ENCODE measurements at regions not wholly inside any gene's neighbourhood (a gene's known extent, or its start where the extent isn't known, plus 50 kb on each side); places are given as distances from the start of the nearest gene placed in this dataset.

DNA sequence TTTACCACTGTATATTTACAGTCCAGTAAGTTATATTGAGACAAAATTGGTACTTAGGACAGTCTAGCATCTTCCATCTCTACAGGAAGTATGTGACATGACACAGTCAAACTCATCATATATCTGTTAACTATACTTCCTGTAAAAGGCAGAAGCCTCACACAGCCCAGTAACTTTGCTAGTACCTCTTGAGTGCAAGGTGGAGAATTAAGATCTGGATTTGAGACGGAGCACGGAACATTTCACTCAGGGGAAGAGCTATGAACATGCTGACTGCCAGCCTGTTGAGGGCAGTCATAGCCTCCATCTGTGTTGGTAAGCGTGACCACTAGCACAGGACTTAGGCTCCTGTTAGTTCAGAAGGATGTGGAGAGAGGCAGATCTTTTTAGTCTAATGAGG is 333.7 kb upstream of the OR4E1 start:
- H3K4me3 ChIP-seq (ENCODE audit: low read length in 3 of 3): no peak overlapping the region
- H3K9me3 ChIP-seq (ENCODE audit: control insufficient read depth in 3 of 3, low read length in 3 of 3): no peaks in the 10 kb centered on the region
- H3K36me3 ChIP-seq (ENCODE audit: control insufficient read depth in 3 of 3, insufficient read depth in 3 of 3, low read length in 3 of 3): no peaks in the 10 kb centered on the region
- H3K4me1 ChIP-seq (ENCODE audit: control insufficient read depth in 3 of 3, insufficient read depth in 3 of 3, low read length in 3 of 3): no peaks in the 10 kb centered on the region
- no peaks in the 10 kb centered on the region for H3K27me3 ChIP-seq (ENCODE audit: control insufficient read depth in 3 of 3, insufficient read depth in 3 of 3, low read length in 3 of 3)
- no peak overlapping the region for H3K27ac ChIP-seq (ENCODE audit: low read depth, low read length)
- H3K9ac ChIP-seq (ENCODE audit: low read depth in 1 of 3, low read length in 3 of 3): no peak overlapping the region

DNA sequence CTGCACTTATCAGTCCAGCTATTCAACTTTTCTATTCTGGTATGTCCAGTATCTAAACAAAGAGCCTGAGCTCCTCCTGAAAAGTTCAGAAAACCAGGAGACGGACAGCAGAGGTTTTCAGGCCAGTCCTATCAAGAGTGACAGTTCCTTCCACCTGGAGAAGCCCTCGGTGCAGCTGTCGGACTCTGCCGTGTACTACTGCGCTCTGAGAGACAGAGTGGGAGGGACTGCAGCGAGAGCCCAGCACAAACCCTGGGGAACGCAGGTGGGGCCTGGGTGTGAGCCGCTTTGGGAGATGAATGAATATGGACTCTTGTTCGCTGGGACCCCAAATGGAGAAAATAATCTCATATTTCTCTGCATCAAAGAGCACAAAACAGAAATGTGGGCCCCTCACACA is 329.8 kb upstream of the OR4E1 start:
- Histone ChIP-seq H3K9ac (ENCODE audit: low read depth in 1 of 3, low read length in 3 of 3) (no peak overlapping the region), H3K4me3 (ENCODE audit: low read length in 3 of 3) (no peak overlapping the region), H3K27ac (ENCODE audit: low read depth, low read length) (no peak overlapping the region), H3K9me3 (ENCODE audit: control insufficient read depth in 3 of 3, low read length in 3 of 3) (no peaks in the 10 kb centered on the region), H3K4me1 (ENCODE audit: control insufficient read depth in 3 of 3, insufficient read depth in 3 of 3, low read length in 3 of 3) (no peaks in the 10 kb centered on the region), H3K36me3 (ENCODE audit: control insufficient read depth in 3 of 3, insufficient read depth in 3 of 3, low read length in 3 of 3) (no peaks in the 10 kb centered on the region), H3K27me3 (ENCODE audit: control insufficient read depth in 3 of 3, insufficient read depth in 3 of 3, low read length in 3 of 3) (no peaks in the 10 kb centered on the region)

DNA sequence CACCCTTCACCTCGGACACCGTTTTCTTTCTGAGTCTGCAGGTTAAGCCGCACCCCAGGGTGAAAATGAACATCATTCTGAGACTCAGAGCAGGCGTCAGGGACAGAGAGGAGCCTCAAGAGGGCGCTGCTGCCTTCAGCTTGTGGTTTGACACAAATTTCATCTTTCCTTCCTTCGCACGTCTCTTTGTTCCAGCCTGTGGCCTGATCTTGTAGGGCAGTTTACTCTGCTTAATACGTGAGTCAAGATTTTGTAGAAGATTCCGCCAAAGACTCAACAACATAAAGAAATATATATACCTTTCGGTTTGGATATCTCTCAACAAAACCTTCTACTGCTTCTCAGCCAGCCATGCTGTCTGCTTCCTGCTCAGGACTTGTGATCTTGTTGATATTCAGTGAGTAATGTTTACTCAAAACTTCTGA is 329.3 kb upstream of the OR4E1 start:
- Histone ChIP-seq H3K4me1 (ENCODE audit: control insufficient read depth in 3 of 3, insufficient read depth in 3 of 3, low read length in 3 of 3) (no peaks in the 10 kb centered on the region), H3K4me3 (ENCODE audit: low read length in 3 of 3) (no peak overlapping the region), H3K27ac (ENCODE audit: low read depth, low read length) (no peak overlapping the region), H3K9ac (ENCODE audit: low read depth in 1 of 3, low read length in 3 of 3) (no peak overlapping the region), H3K9me3 (ENCODE audit: control insufficient read depth in 3 of 3, low read length in 3 of 3) (no peaks in the 10 kb centered on the region), H3K27me3 (ENCODE audit: control insufficient read depth in 3 of 3, insufficient read depth in 3 of 3, low read length in 3 of 3) (no peaks in the 10 kb centered on the region), H3K36me3 (ENCODE audit: control insufficient read depth in 3 of 3, insufficient read depth in 3 of 3, low read length in 3 of 3) (no peaks in the 10 kb centered on the region)

DNA sequence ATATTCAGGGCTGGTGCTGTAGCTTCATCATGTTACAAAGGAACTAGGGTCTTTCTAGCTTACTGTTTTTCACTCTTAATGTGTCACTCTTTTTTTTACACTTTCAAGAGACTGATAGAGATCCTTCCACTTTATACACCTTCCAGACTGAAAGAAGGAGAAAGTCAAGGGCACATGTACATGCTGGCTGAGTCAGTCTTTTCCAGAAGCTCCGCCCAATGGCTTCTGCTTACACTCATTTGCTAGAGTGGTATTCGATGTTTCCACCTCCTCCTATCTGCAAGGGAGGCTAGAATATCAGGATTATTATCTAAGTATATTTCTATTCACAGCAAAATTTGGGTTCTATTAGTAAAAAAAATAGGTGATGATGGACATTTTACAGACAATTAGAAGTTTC is 325.8 kb upstream of the OR4E1 start:
- no peak overlapping the region for H3K9ac ChIP-seq (ENCODE audit: low read depth in 1 of 3, low read length in 3 of 3)
- no peaks in the 10 kb centered on the region for H3K36me3 ChIP-seq (ENCODE audit: control insufficient read depth in 3 of 3, insufficient read depth in 3 of 3, low read length in 3 of 3)
- H3K9me3 ChIP-seq (ENCODE audit: control insufficient read depth in 3 of 3, low read length in 3 of 3): no peaks in the 10 kb centered on the region
- no peaks in the 10 kb centered on the region for H3K27me3 ChIP-seq (ENCODE audit: control insufficient read depth in 3 of 3, insufficient read depth in 3 of 3, low read length in 3 of 3)
- no peaks in the 10 kb centered on the region for H3K4me1 ChIP-seq (ENCODE audit: control insufficient read depth in 3 of 3, insufficient read depth in 3 of 3, low read length in 3 of 3)
- no peak overlapping the region for H3K4me3 ChIP-seq (ENCODE audit: low read length in 3 of 3)
- H3K27ac ChIP-seq (ENCODE audit: low read depth, low read length): no peak overlapping the region

DNA sequence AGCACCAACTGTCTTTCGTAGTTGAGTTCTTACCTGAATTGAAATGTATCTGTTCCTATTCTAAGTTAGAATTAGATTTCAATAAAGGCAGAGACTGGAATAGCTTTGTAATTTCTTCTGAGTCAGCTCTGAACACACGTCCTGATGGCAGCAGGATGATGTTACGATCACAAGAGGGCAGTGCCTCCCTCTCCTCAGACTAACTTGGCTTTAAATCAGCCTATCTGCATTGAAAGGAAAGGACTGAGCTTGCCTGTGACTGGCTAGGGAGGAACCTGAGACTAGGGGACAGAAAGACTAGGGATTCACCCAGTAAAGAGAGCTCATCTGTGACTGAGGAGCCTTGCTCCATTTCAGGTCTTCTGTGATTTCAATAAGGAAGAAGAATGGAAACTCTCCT is 323.7 kb upstream of the OR4E1 start:
- H3K27me3 ChIP-seq (ENCODE audit: control insufficient read depth in 3 of 3, insufficient read depth in 3 of 3, low read length in 3 of 3): no peaks in the 10 kb centered on the region
- no peak overlapping the region for H3K4me3 ChIP-seq (ENCODE audit: low read length in 3 of 3)
- H3K4me1 ChIP-seq (ENCODE audit: control insufficient read depth in 3 of 3, insufficient read depth in 3 of 3, low read length in 3 of 3): no peaks in the 10 kb centered on the region
- H3K36me3 ChIP-seq (ENCODE audit: control insufficient read depth in 3 of 3, insufficient read depth in 3 of 3, low read length in 3 of 3): no peaks in the 10 kb centered on the region
- H3K9ac ChIP-seq (ENCODE audit: low read depth in 1 of 3, low read length in 3 of 3): no peak overlapping the region
- H3K27ac ChIP-seq (ENCODE audit: low read depth, low read length): no peak overlapping the region
- H3K9me3 ChIP-seq (ENCODE audit: control insufficient read depth in 3 of 3, low read length in 3 of 3): no peaks in the 10 kb centered on the region

DNA sequence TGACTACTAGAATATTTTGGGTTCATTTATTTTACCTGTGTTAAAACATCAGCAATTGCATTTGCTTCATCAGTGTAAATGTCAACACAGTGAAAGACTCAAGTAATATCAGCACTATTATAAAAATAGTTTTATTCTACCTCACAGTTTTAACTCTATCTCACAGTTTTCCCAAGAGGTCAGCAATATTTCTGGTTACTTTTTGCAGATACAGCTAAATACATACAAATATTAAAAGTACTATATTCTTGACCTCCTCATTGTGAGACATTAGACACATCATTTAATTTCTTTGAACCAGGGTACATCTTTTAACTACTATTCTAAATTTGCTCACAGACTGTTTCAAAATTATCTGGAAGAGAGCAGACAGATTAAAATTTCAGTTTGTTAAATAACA is 321.7 kb upstream of the OR4E1 start:
- Histone ChIP-seq H3K4me3 (ENCODE audit: low read length in 3 of 3) (no peak overlapping the region), H3K9me3 (ENCODE audit: control insufficient read depth in 3 of 3, low read length in 3 of 3) (no peaks in the 10 kb centered on the region), H3K9ac (ENCODE audit: low read depth in 1 of 3, low read length in 3 of 3) (no peak overlapping the region), H3K27me3 (ENCODE audit: control insufficient read depth in 3 of 3, insufficient read depth in 3 of 3, low read length in 3 of 3) (no peaks in the 10 kb centered on the region), H3K4me1 (ENCODE audit: control insufficient read depth in 3 of 3, insufficient read depth in 3 of 3, low read length in 3 of 3) (no peaks in the 10 kb centered on the region), H3K36me3 (ENCODE audit: control insufficient read depth in 3 of 3, insufficient read depth in 3 of 3, low read length in 3 of 3) (no peaks in the 10 kb centered on the region), H3K27ac (ENCODE audit: low read depth, low read length) (no peak overlapping the region)

DNA sequence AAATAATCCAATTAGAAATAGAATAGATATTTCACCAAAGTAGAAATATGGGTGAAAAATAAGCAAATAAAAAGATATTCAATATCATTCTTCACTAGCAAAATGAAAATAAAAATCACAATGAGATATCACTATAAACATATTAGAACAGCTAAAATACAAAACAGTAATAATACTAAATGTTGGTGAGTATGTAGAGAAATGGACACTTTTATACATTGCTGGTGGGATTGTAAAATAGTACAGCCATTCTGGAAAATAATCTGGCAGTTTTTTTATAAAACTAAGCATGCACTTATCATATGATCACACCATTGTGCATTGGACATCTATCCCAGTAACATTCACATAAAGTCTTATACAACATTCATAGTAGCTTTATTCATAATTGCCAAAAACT is 320.2 kb upstream of the OR4E1 start:
- Histone ChIP-seq H3K27me3 (ENCODE audit: control insufficient read depth in 3 of 3, insufficient read depth in 3 of 3, low read length in 3 of 3) (no peaks in the 10 kb centered on the region), H3K4me1 (ENCODE audit: control insufficient read depth in 3 of 3, insufficient read depth in 3 of 3, low read length in 3 of 3) (no peaks in the 10 kb centered on the region), H3K9me3 (ENCODE audit: control insufficient read depth in 3 of 3, low read length in 3 of 3) (no peaks in the 10 kb centered on the region), H3K9ac (ENCODE audit: low read depth in 1 of 3, low read length in 3 of 3) (no peak overlapping the region), H3K36me3 (ENCODE audit: control insufficient read depth in 3 of 3, insufficient read depth in 3 of 3, low read length in 3 of 3) (no peaks in the 10 kb centered on the region), H3K27ac (ENCODE audit: low read depth, low read length) (no peak overlapping the region), H3K4me3 (ENCODE audit: low read length in 3 of 3) (no peak overlapping the region)

DNA sequence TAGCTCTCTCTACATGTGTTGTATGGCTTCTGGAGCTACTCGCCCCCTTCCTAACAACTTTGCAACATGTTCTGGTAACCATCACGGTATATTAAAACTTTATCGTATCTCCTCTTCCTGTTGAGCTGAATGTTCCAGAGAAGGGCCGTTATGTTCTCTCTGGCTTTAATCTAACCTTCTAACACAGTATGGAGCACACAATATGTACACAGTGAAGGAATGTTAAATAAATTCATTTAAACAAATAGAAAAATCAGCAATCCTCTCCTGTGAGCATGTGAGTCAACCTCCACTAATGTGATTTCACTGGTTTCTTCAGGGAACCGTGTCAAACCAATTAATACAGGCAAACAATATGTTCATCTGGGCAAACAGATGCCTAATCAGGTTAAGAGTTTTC is 319.5 kb upstream of the OR4E1 start:
- H3K4me1 ChIP-seq (ENCODE audit: control insufficient read depth in 3 of 3, insufficient read depth in 3 of 3, low read length in 3 of 3): no peaks in the 10 kb centered on the region
- no peaks in the 10 kb centered on the region for H3K36me3 ChIP-seq (ENCODE audit: control insufficient read depth in 3 of 3, insufficient read depth in 3 of 3, low read length in 3 of 3)
- no peaks in the 10 kb centered on the region for H3K9me3 ChIP-seq (ENCODE audit: control insufficient read depth in 3 of 3, low read length in 3 of 3)
- H3K27ac ChIP-seq (ENCODE audit: low read depth, low read length): no peak overlapping the region
- H3K4me3 ChIP-seq (ENCODE audit: low read length in 3 of 3): no peak overlapping the region
- no peaks in the 10 kb centered on the region for H3K27me3 ChIP-seq (ENCODE audit: control insufficient read depth in 3 of 3, insufficient read depth in 3 of 3, low read length in 3 of 3)
- no peak overlapping the region for H3K9ac ChIP-seq (ENCODE audit: low read depth in 1 of 3, low read length in 3 of 3)

DNA sequence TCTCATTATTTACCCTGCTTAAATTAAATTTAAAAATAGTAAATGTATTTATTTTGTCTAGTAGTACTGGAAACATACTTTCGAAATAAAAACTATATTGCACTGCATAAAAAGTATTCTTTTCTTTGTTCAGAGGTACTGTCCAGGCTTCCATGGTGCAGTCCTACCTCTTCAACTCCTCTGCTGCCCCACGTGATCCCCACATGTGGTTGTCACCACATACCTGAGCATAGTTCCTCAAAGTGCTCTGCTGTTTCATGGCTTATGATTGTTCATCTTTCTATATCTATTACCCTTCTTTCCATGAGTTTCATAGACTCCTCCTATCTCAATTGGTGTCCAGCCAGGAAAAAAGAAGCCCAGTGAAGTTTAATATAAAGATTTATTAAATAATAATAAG is 317.5 kb upstream of the OR4E1 start:
- Histone ChIP-seq H3K9me3 (ENCODE audit: control insufficient read depth in 3 of 3, low read length in 3 of 3) (no peaks in the 10 kb centered on the region), H3K27me3 (ENCODE audit: control insufficient read depth in 3 of 3, insufficient read depth in 3 of 3, low read length in 3 of 3) (no peaks in the 10 kb centered on the region), H3K4me3 (ENCODE audit: low read length in 3 of 3) (no peak overlapping the region), H3K9ac (ENCODE audit: low read depth in 1 of 3, low read length in 3 of 3) (no peak overlapping the region), H3K27ac (ENCODE audit: low read depth, low read length) (no peak overlapping the region), H3K36me3 (ENCODE audit: control insufficient read depth in 3 of 3, insufficient read depth in 3 of 3, low read length in 3 of 3) (no peaks in the 10 kb centered on the region), H3K4me1 (ENCODE audit: control insufficient read depth in 3 of 3, insufficient read depth in 3 of 3, low read length in 3 of 3) (no peaks in the 10 kb centered on the region)

DNA sequence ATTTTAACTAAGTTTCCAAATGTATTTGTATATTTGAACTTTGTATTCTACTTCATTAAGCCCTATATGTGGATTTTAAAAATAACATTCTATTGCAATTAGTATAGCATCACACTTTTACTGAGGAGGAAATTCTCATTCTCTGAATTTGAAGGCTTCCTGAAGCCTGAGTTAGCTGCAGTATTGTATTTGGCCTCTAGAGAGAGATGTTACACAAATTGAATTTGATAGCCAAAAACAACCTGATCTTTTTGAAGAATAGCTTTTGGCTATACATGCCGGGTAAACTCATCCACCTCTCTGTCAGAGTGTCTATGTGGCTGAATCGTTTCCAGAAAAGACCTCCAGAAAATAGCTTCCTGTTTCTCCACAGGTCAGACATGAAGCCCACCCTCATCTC is 316.5 kb upstream of the OR4E1 start:
- no peak overlapping the region for H3K27ac ChIP-seq (ENCODE audit: low read depth, low read length)
- no peak overlapping the region for H3K9ac ChIP-seq (ENCODE audit: low read depth in 1 of 3, low read length in 3 of 3)
- H3K4me3 ChIP-seq (ENCODE audit: low read length in 3 of 3): no peak overlapping the region
- H3K36me3 ChIP-seq (ENCODE audit: control insufficient read depth in 3 of 3, insufficient read depth in 3 of 3, low read length in 3 of 3): no peaks in the 10 kb centered on the region
- H3K4me1 ChIP-seq (ENCODE audit: control insufficient read depth in 3 of 3, insufficient read depth in 3 of 3, low read length in 3 of 3): no peaks in the 10 kb centered on the region
- no peaks in the 10 kb centered on the region for H3K9me3 ChIP-seq (ENCODE audit: control insufficient read depth in 3 of 3, low read length in 3 of 3)
- H3K27me3 ChIP-seq (ENCODE audit: control insufficient read depth in 3 of 3, insufficient read depth in 3 of 3, low read length in 3 of 3): no peaks in the 10 kb centered on the region

DNA sequence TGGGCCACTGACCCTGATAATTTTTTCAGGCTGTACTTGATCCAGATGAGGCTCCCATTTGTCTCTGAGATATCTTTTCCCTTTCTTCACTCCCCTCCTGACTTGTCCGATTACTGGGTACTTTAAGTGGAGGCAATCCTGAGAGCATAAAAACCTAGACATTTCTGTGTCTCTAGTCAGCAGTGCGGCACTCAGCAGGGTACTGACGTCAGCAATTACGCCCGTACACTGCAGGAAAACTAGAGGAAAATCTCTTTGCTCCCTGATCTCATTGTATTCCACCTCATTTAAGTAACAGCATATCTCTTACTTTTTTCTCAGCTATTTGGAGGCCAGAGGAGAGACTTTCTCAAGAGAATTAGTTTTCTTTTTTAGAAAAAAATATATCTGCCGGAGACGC is 315.5 kb upstream of the OR4E1 start:
- Histone ChIP-seq H3K27ac (ENCODE audit: low read depth, low read length) (no peak overlapping the region), H3K27me3 (ENCODE audit: control insufficient read depth in 3 of 3, insufficient read depth in 3 of 3, low read length in 3 of 3) (no peaks in the 10 kb centered on the region), H3K36me3 (ENCODE audit: control insufficient read depth in 3 of 3, insufficient read depth in 3 of 3, low read length in 3 of 3) (no peaks in the 10 kb centered on the region), H3K9me3 (ENCODE audit: control insufficient read depth in 3 of 3, low read length in 3 of 3) (no peaks in the 10 kb centered on the region), H3K4me1 (ENCODE audit: control insufficient read depth in 3 of 3, insufficient read depth in 3 of 3, low read length in 3 of 3) (no peaks in the 10 kb centered on the region), H3K9ac (ENCODE audit: low read depth in 1 of 3, low read length in 3 of 3) (no peak overlapping the region), H3K4me3 (ENCODE audit: low read length in 3 of 3) (no peak overlapping the region)

Data from skeletal muscle tissue (tissue), 3 donors.